ENCODE measurements at regions not wholly inside any gene's neighbourhood (a gene's known extent, or its start where the extent isn't known, plus 50 kb on each side); places are given as distances from the start of the nearest gene placed in this dataset.
"Not testable (repeated sequence)": the region's sequence is repeated elsewhere in the genome, so short reads cannot be mapped to it uniquely, and the experiment has no call there.

- Histone ChIP-seq H3K36me3 (no peaks in the 10 kb centered on the region), H3K27ac (no peak overlapping the region), H3K27me3 (no peaks in the 10 kb centered on the region), H3K9me3 (peaks cover 0 to 5% of the 10 kb centered on the region in 2 donors), H3K4me1 (no peaks in the 10 kb centered on the region), H3K4me3 (no peak overlapping the region)
- no peak for TF ChIP-seq CTCF (IDR thresholded peaks at IDR 0.05)
- DNase-seq (ENCODE audit: low spot score): no peak
Measured at GRCh38 chr5:8727396-8727795, 818.5 kb downstream of the SEMA5A start.

DNA sequence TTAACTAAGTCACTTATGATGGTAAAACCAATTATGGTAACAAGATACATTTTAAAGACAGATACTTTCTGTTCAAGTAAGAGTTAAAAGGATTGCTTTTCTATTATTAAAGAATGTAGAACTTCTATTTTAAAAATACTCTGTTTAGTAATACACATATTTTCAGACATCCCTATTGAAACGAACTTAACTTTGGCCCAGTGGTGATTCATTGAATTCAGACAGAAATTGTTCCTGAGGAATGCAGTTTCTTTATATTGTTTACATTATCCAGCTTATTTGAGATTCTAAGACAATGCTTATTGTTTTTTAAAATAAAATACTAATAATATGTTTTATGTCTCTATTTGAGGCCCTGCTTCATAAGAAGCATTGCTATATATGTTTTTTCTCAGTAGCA, 816.4 kb downstream of the SEMA5A start:
- Histone ChIP-seq H3K9me3 (peaks cover 0 to 5% of the 10 kb centered on the region in 2 donors), H3K36me3 (no peaks in the 10 kb centered on the region), H3K27ac (no peak overlapping the region), H3K4me1 (no peaks in the 10 kb centered on the region), H3K27me3 (no peaks in the 10 kb centered on the region), H3K4me3 (no peak overlapping the region)
- no peak for TF ChIP-seq CTCF (IDR thresholded peaks at IDR 0.05)
- no peak for DNase-seq (ENCODE audit: low spot score)

GRCh38 chr5:8730194-8730593, 815.7 kb downstream of the SEMA5A start:
- Histone ChIP-seq H3K27ac (no peak overlapping the region), H3K9me3 (peaks cover 0 to 5% of the 10 kb centered on the region in 2 donors), H3K36me3 (no peaks in the 10 kb centered on the region), H3K4me3 (no peak overlapping the region), H3K4me1 (no peaks in the 10 kb centered on the region), H3K27me3 (no peaks in the 10 kb centered on the region)
- no peak for DNase-seq (ENCODE audit: low spot score)
- TF ChIP-seq CTCF (IDR thresholded peaks at IDR 0.05): no peak

DNA sequence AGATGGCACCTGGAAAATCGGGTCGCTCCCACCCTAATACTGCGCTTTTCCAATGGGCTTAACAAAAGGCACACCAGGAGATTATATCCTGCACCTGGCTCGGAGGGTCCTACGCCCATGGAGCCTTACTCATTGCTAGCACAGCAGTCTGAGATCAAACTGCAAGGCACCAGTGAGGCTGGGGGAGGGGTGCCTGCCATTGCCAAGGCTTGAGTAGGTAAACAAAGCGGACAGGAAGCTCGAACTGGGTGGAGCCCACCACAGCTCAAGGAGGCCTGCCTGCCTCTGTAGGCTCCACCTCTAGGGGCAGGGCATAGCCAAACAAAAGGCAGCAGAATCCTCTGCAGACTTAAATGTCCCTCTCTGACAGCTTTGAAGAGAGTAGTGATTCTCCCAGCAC, 814.8 kb downstream of the SEMA5A start:
- not testable (repeated sequence) for H3K36me3 ChIP-seq; DNase-seq (ENCODE audit: low spot score); H3K27ac ChIP-seq; H3K27me3 ChIP-seq; H3K4me1 ChIP-seq; H3K9me3 ChIP-seq; H3K4me3 ChIP-seq

GRCh38 chr5:8740595-8740994, 805.3 kb downstream of the SEMA5A start:
- H3K9me3 ChIP-seq: no peaks in the 10 kb centered on the region
- DNase-seq (ENCODE audit: low spot score): no peak
- TF ChIP-seq CTCF (IDR thresholded peaks at IDR 0.05): no peak
- no peak overlapping the region for H3K4me3 ChIP-seq
- no peak overlapping the region for H3K27ac ChIP-seq
- no peaks in the 10 kb centered on the region for H3K36me3 ChIP-seq
- H3K27me3 ChIP-seq: no peaks in the 10 kb centered on the region
- H3K4me1 ChIP-seq: no peaks in the 10 kb centered on the region

GRCh38 chr5:8749556-8749955, 796.3 kb downstream of the SEMA5A start:
- no peak overlapping the region for H3K27ac ChIP-seq

More at GRCh38 chr5:8749556-8749955, 796.3 kb downstream of the SEMA5A start:
- no peaks in the 10 kb centered on the region for H3K36me3 ChIP-seq
- no peaks in the 10 kb centered on the region for H3K9me3 ChIP-seq
- TF ChIP-seq CTCF (IDR thresholded peaks at IDR 0.05): no peak
- H3K4me3 ChIP-seq: no peak overlapping the region
- no peaks in the 10 kb centered on the region for H3K27me3 ChIP-seq
- DNase-seq (ENCODE audit: low spot score): no peak
- H3K4me1 ChIP-seq: no peaks in the 10 kb centered on the region
